ENCODE measurements at regions not wholly inside any gene's neighbourhood (a gene's known extent, or its start where the extent isn't known, plus 50 kb on each side); places are given as distances from the start of the nearest gene placed in this dataset.
"Not testable (repeated sequence)": the region's sequence is repeated elsewhere in the genome, so short reads cannot be mapped to it uniquely, and the experiment has no call there.

- no peak for TF ChIP-seq CTCF (IDR thresholded peaks at IDR 0.05)
- Histone ChIP-seq H3K4me3 (ENCODE audit: low read depth, low read length) (no peak overlapping the region), H3K9ac (no peak overlapping the region), H3K4me2 (ENCODE audit: low read length) (no peak overlapping the region), H3K9me3 (ENCODE audit: control insufficient read depth, low read length) (no peaks in the 10 kb centered on the region), H3K36me3 (ENCODE audit: control insufficient read depth, insufficient read depth, low read length) (no peaks in the 10 kb centered on the region), H3K79me2 (no peaks in the 10 kb centered on the region), H3K27me3 (ENCODE audit: control insufficient read depth, insufficient read depth, low read length) (no peaks in the 10 kb centered on the region), H3K4me1 (peaks cover 14% of the 10 kb centered on the region), H3K27ac (no peak overlapping the region), H2AFZ (peak overlapping the region; percentile 58)
Measured at GRCh38 chr5:42875785-42876374, 64.2 kb upstream of the SELENOP start.

- Histone ChIP-seq H3K4me1 (peaks cover 14% of the 10 kb centered on the region), H3K4me3 (ENCODE audit: low read depth, low read length) (no peak overlapping the region)
- no peak for TF ChIP-seq CTCF (IDR thresholded peaks at IDR 0.05)
Measured at GRCh38 chr5:42875211-42875610, 63.5 kb upstream of the SELENOP start.

GRCh38 chr5:42874621-42875198 is 63.0 kb upstream of the SELENOP start:
- Histone ChIP-seq H3K4me3 (ENCODE audit: low read depth, low read length) (no peak overlapping the region), H3K9ac (no peak overlapping the region), H2AFZ (no peak overlapping the region), H3K4me2 (ENCODE audit: low read length) (no peak overlapping the region), H3K36me3 (ENCODE audit: control insufficient read depth, insufficient read depth, low read length) (no peaks in the 10 kb centered on the region), H3K27ac (no peak overlapping the region), H3K79me2 (no peaks in the 10 kb centered on the region), H3K4me1 (peaks cover 14% of the 10 kb centered on the region), H3K27me3 (ENCODE audit: control insufficient read depth, insufficient read depth, low read length) (no peaks in the 10 kb centered on the region), H3K9me3 (ENCODE audit: control insufficient read depth, low read length) (no peaks in the 10 kb centered on the region)
- TF ChIP-seq CTCF (IDR thresholded peaks at IDR 0.05) = no peak

More at GRCh38 chr5:42875211-42875610, 63.5 kb upstream of the SELENOP start:
- Histone ChIP-seq H3K27me3 (ENCODE audit: control insufficient read depth, insufficient read depth, low read length) (no peaks in the 10 kb centered on the region), H2AFZ (no peak overlapping the region), H3K79me2 (no peaks in the 10 kb centered on the region), H3K4me2 (ENCODE audit: low read length) (no peak overlapping the region), H3K9ac (no peak overlapping the region), H3K36me3 (ENCODE audit: control insufficient read depth, insufficient read depth, low read length) (no peaks in the 10 kb centered on the region), H3K27ac (no peak overlapping the region), H3K9me3 (ENCODE audit: control insufficient read depth, low read length) (no peaks in the 10 kb centered on the region)

- Histone ChIP-seq H3K4me2 (ENCODE audit: low read length) (no peak overlapping the region), H3K4me1 (peaks cover 5% of the 10 kb centered on the region), H2AFZ (peak overlapping the region; percentile 8), H3K4me3 (ENCODE audit: low read depth, low read length) (no peak overlapping the region), H3K9me3 (ENCODE audit: control insufficient read depth, low read length) (no peaks in the 10 kb centered on the region), H3K79me2 (no peaks in the 10 kb centered on the region), H3K27ac (no peak overlapping the region), H3K36me3 (ENCODE audit: control insufficient read depth, insufficient read depth, low read length) (no peaks in the 10 kb centered on the region), H3K27me3 (ENCODE audit: control insufficient read depth, insufficient read depth, low read length) (no peaks in the 10 kb centered on the region), H3K9ac (no peak overlapping the region)
- no peak for TF ChIP-seq CTCF (IDR thresholded peaks at IDR 0.05)
Measured at GRCh38 chr5:42872865-42873264, 61.2 kb upstream of the SELENOP start.

GRCh38 chr5:42870882-42871418 is 59.3 kb upstream of the SELENOP start:
- no peak overlapping the region for H3K4me3 ChIP-seq (ENCODE audit: low read depth, low read length)
- no peaks in the 10 kb centered on the region for H3K27me3 ChIP-seq (ENCODE audit: control insufficient read depth, insufficient read depth, low read length)

GRCh38 chr5:42868417-42868816 is 56.7 kb upstream of the SELENOP start:
- H3K79me2 ChIP-seq; H3K4me2 ChIP-seq (ENCODE audit: low read length); H3K27me3 ChIP-seq (ENCODE audit: control insufficient read depth, insufficient read depth, low read length); H3K36me3 ChIP-seq (ENCODE audit: control insufficient read depth, insufficient read depth, low read length); H2AFZ ChIP-seq; H3K4me1 ChIP-seq; H3K27ac ChIP-seq; H3K9me3 ChIP-seq (ENCODE audit: control insufficient read depth, low read length); H3K4me3 ChIP-seq (ENCODE audit: low read depth, low read length); H3K9ac ChIP-seq: not testable (repeated sequence)

More at GRCh38 chr5:42870882-42871418, 59.3 kb upstream of the SELENOP start:
- H2AFZ ChIP-seq = no peak overlapping the region
- no peaks in the 10 kb centered on the region for H3K4me1 ChIP-seq
- no peak overlapping the region for H3K27ac ChIP-seq
- H3K9ac ChIP-seq = no peak overlapping the region
- no peak for TF ChIP-seq CTCF (IDR thresholded peaks at IDR 0.05)
- no peak overlapping the region for H3K4me2 ChIP-seq (ENCODE audit: low read length)
- H3K79me2 ChIP-seq = no peaks in the 10 kb centered on the region
- no peaks in the 10 kb centered on the region for H3K9me3 ChIP-seq (ENCODE audit: control insufficient read depth, low read length)
- H3K36me3 ChIP-seq (ENCODE audit: control insufficient read depth, insufficient read depth, low read length) = no peaks in the 10 kb centered on the region

- not testable (repeated sequence) for H3K36me3 ChIP-seq (ENCODE audit: control insufficient read depth, insufficient read depth, low read length); H3K27ac ChIP-seq; H3K4me2 ChIP-seq (ENCODE audit: low read length); H3K4me1 ChIP-seq; H3K9me3 ChIP-seq (ENCODE audit: control insufficient read depth, low read length); H2AFZ ChIP-seq; H3K27me3 ChIP-seq (ENCODE audit: control insufficient read depth, insufficient read depth, low read length); H3K4me3 ChIP-seq (ENCODE audit: low read depth, low read length); H3K9ac ChIP-seq; H3K79me2 ChIP-seq
Measured at GRCh38 chr5:42864749-42865148, 53.1 kb upstream of the SELENOP start.
